GM18858 (cell line): ENCODE measurements at regions not wholly inside any gene's neighbourhood (a gene's known extent, or its start where the extent isn't known, plus 50 kb on each side); places are given as distances from the start of the nearest gene placed in this dataset.

ENCODE experiments used
- ATAC-seq: cut with Tn5 transposase; IDR thresholded peaks from one replicate; pipeline ENCODE4 v1.9.1; 2021; ENCODE audit not compliant: unreplicated experiment

DNA sequence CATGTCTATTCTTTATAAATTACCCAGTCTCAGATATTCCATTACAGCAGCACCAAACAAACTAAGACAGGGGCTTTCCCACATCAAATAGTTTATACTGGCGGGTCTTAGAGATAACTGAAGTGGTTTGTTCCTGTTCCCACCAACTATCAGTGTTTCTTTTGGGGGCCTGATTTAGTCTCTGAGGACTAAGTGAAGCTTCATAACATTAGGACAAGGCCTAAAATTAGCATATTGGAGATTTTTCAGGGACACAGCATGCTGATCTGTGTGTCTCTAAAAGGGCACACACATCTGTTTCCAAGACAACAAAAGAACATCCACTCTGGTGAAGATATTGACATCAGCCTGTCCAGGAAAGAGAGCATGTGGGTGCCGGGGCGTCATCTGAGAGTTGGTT, 72.6 kb upstream of the SEMA6D start:
- ATAC-seq = no peak

DNA sequence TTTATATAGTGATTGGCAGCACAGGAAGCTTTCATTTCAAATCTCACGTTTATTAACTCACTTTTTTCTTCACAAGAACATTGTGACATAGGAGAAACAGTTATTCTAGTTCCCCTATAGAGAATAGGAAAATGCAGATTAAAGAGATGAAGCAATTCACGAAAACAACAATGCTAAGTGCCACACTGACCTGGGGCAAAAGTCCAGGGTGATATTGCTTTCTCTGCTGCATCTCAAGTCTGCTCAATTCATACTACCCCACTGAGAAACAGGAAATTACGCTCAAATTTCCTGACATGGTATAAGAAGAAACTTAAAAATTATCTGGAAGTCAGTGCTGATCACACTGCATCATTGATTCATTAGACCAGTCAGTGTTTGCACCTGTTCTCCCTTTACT, 66.7 kb upstream of the SEMA6D start:
- ATAC-seq = no peak

DNA sequence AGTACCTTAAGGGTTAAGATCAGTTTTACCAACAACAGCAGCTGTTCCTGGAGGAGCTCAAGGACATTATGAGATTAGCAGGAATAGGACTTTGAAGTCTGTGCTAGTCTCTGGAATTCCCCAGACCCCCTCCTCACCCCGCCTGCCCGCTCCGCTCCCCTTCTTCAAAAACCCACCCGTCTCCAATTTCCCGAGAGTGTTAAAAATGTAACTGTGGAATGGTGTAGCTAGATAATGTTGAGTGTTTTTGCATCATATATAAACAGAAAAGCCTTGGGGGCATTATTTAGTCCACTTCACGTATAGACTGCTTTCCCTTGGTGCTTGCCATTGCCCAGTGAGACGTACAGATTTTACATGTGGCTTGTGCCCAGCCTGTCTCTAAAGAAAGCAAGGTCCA, 65.0 kb upstream of the SEMA6D start:
- no peak for ATAC-seq

DNA sequence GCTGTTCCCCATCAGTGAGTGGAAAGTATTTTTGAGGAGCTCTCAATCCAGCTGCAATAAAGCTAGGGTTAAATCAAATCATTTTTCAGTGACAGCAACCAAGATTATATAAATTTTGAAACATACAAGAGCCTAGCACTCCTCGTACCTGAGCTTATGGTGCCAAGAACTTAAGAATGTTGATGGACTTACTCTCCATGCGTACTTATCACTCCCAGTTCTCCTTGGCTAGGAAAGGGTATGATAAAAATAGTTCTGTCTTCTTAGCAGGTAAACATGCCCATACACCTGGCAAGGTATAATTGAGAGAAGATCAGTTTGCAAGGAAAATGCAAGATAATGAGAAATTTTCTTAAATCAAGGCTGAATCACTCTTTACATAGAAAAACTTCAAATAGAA, 64.5 kb upstream of the SEMA6D start:
- no peak for ATAC-seq

DNA sequence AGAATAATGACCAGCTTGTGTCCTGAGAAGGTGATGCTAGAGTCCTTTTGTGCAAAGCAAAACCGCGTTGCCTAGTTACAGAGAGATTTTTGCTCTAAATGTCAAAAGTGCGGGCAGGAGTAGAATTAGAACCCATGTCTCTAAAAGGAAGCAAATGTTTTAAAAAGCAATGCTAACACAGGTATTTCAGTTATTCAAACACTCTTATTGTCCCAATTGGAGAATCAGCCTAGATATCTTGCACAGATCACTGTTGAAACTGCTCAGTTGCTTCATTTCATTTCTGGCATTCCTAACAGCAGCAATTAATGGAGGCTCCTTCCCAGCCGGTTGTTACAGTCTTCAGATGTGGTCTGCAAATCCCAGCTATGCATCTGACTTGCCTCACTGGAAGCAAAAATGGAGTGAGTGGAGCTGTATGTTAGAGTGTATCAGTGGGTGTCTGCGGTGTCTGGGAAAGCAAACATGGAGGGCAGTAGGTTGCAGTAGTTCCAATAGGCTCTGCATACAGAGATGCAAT, 55.6 kb upstream of the SEMA6D start:
- no peak for ATAC-seq

DNA sequence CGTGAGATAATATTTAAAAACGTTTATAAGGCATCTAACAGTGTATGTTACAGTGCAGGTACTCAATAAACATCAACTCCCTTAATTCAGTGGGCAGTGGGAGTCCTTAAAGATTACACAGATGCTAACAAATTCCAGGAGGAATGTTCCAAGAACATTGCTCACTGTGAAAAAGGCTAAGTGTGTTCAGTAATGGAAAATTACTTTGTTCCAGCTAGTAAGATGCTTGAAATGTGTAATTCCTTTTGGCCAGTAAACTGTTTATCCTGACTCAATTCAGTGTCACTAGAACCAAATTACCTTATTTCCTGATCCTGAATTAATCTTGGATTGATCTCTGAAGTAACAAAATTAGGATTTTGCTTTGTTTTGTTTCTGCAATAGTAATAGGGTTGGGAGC, 54.2 kb upstream of the SEMA6D start:
- no peak for ATAC-seq
